ENCODE measurements at regions not wholly inside any gene's neighbourhood (a gene's known extent, or its start where the extent isn't known, plus 50 kb on each side); places are given as distances from the start of the nearest gene placed in this dataset.

DNA sequence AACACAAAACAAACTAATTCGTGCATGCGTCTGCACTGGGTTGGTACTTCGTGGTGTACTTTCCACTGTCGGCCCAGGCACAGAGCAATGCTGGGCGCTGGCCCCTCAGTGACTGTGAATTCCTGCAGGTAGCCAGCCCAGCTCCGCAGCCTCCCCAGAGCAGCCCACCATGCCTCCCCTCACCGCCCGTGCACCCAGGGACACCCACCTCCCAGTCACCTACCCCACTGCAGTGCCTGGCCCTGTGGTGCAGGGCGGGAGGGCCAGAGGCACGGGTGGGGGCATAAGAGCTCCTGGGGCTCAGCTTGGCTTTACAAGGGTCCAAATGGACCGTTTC, 93.1 kb upstream of the ZNF507 start:
- H3K36me3 ChIP-seq (ENCODE audit: insufficient read depth, low read length), result no peaks in the 10 kb centered on the region
- H3K79me2 ChIP-seq (ENCODE audit: control insufficient read depth, insufficient read depth, low read length, unreplicated experiment), result no peaks in the 10 kb centered on the region
- no peak overlapping the region for H3K27ac ChIP-seq (ENCODE audit: low read depth, low read length)
- H2AFZ ChIP-seq (ENCODE audit: low read length, unreplicated experiment), result no peak overlapping the region
- H3K4me1 ChIP-seq (ENCODE audit: control insufficient read depth, insufficient read depth, low read length, unreplicated experiment), result no peaks in the 10 kb centered on the region
- no peak overlapping the region for H3K4me3 ChIP-seq (ENCODE audit: low read depth, low read length)
- no peaks in the 10 kb centered on the region for H3K27me3 ChIP-seq (ENCODE audit: insufficient read depth, low read length)

DNA sequence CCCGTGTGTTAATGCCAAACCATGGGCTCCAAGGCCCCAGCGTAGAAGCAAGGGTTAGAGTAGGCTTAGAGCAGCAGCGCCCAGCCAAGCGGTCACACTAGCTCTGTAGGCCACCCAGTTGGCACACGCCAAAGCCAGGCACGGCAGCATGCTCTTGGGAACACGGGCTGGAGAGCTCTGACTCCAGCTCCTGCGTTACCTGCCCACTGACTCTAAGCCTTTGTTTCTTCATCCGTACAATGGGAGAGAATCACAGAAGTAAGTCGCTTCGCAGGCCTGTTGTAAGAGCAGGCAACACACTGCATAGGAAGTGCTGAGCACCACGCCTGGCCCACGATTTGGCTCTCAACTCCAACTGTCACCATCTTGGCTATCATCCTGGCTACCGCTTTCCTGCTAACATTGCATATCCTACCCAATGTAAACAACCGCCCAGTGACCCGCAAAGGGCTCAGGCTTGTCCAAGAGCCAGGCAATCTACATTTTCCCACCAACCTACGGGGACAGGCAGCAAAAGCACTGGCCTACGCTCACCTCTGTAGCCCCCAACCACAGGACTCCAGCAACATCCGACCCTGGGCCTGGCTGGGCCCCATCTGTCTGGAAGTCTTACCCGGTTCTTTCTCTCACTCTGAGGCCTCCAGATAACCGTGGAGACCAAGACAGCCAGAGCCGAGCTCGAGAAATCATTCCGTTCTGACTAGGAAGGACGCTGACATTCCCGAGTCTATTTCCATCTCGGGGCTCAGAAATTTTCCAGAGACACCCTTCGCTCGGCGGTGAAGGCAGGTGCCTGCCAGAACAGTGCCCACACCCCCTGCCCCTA, 91.5 kb upstream of the ZNF507 start:
- no peaks in the 10 kb centered on the region for H3K4me1 ChIP-seq (ENCODE audit: control insufficient read depth, insufficient read depth, low read length, unreplicated experiment)
- H2AFZ ChIP-seq (ENCODE audit: low read length, unreplicated experiment), result no peak overlapping the region
- H3K36me3 ChIP-seq (ENCODE audit: insufficient read depth, low read length), result no peaks in the 10 kb centered on the region
- no peaks in the 10 kb centered on the region for H3K27me3 ChIP-seq (ENCODE audit: insufficient read depth, low read length)
- H3K27ac ChIP-seq (ENCODE audit: low read depth, low read length), result no peak overlapping the region
- no peak overlapping the region for H3K4me3 ChIP-seq (ENCODE audit: low read depth, low read length)
- H3K79me2 ChIP-seq (ENCODE audit: control insufficient read depth, insufficient read depth, low read length, unreplicated experiment), result no peaks in the 10 kb centered on the region

DNA sequence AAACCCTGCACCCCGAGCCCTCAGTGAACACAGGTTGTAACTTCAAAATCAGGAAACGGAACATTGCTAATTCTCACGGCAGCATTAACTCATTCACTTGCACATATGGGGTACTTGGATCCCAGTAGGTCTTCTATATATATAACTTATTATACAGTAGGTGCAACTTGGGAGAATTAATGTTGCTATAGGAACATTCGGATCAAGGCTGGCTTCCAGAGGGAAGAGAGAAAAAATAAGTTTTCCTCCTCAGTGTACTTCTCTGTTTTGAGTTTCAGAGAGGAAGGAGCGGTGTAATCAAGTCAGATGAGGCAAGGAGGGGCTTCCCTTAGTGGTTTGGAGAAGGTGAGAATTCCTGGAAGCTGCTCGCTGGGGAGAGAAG, 90.9 kb upstream of the ZNF507 start:
- Histone ChIP-seq H2AFZ (ENCODE audit: low read length, unreplicated experiment) (no peak overlapping the region), H3K36me3 (ENCODE audit: insufficient read depth, low read length) (no peaks in the 10 kb centered on the region), H3K4me1 (ENCODE audit: control insufficient read depth, insufficient read depth, low read length, unreplicated experiment) (no peaks in the 10 kb centered on the region), H3K4me3 (ENCODE audit: low read depth, low read length) (no peak overlapping the region), H3K27me3 (ENCODE audit: insufficient read depth, low read length) (no peaks in the 10 kb centered on the region), H3K27ac (ENCODE audit: low read depth, low read length) (no peak overlapping the region), H3K79me2 (ENCODE audit: control insufficient read depth, insufficient read depth, low read length, unreplicated experiment) (no peaks in the 10 kb centered on the region)

GRCh38 chr19:32255536-32256295, 89.7 kb upstream of the ZNF507 start:
- no peak overlapping the region for H3K27ac ChIP-seq (ENCODE audit: low read depth, low read length)
- no peaks in the 10 kb centered on the region for H3K79me2 ChIP-seq (ENCODE audit: control insufficient read depth, insufficient read depth, low read length, unreplicated experiment)
- no peaks in the 10 kb centered on the region for H3K4me1 ChIP-seq (ENCODE audit: control insufficient read depth, insufficient read depth, low read length, unreplicated experiment)
- no peaks in the 10 kb centered on the region for H3K27me3 ChIP-seq (ENCODE audit: insufficient read depth, low read length)
- no peaks in the 10 kb centered on the region for H3K36me3 ChIP-seq (ENCODE audit: insufficient read depth, low read length)
- no peak overlapping the region for H2AFZ ChIP-seq (ENCODE audit: low read length, unreplicated experiment)
- H3K4me3 ChIP-seq (ENCODE audit: low read depth, low read length), result no peak overlapping the region

- no peaks in the 10 kb centered on the region for H3K79me2 ChIP-seq (ENCODE audit: control insufficient read depth, insufficient read depth, low read length, unreplicated experiment)
- no peak overlapping the region for H3K4me3 ChIP-seq (ENCODE audit: low read depth, low read length)
- no peaks in the 10 kb centered on the region for H3K27me3 ChIP-seq (ENCODE audit: insufficient read depth, low read length)
- no peak overlapping the region for H3K27ac ChIP-seq (ENCODE audit: low read depth, low read length)
- no peak overlapping the region for H2AFZ ChIP-seq (ENCODE audit: low read length, unreplicated experiment)
- no peaks in the 10 kb centered on the region for H3K36me3 ChIP-seq (ENCODE audit: insufficient read depth, low read length)
- no peaks in the 10 kb centered on the region for H3K4me1 ChIP-seq (ENCODE audit: control insufficient read depth, insufficient read depth, low read length, unreplicated experiment)
Observed at GRCh38 chr19:32256341-32256975, 89.0 kb upstream of the ZNF507 start.

GRCh38 chr19:32257326-32258073, 87.9 kb upstream of the ZNF507 start:
- no peaks in the 10 kb centered on the region for H3K79me2 ChIP-seq (ENCODE audit: control insufficient read depth, insufficient read depth, low read length, unreplicated experiment)

DNA sequence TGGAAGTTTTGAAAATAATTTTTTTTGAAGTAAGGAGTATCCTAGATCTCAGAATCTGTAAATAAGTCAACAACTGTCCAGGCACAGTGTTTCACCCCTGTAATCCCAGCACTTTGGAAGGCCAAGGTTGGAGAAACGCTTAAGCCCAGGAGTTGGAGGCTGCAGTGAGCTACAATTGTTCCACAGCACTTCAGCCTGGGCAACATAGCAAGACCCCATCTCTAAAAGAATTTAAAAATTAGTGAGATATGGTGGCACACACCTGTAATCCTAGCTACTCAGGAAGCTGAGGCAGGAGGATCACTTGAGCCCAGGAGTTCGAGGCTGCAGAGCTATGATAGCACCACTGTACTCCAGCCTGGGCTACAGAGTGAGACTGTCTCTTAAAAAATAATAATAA, 87.2 kb upstream of the ZNF507 start:
- H3K27ac ChIP-seq (ENCODE audit: low read depth, low read length), result no peak overlapping the region
- H3K4me3 ChIP-seq (ENCODE audit: low read depth, low read length), result no peak overlapping the region
- H3K27me3 ChIP-seq (ENCODE audit: insufficient read depth, low read length), result no peaks in the 10 kb centered on the region
- no peaks in the 10 kb centered on the region for H3K79me2 ChIP-seq (ENCODE audit: control insufficient read depth, insufficient read depth, low read length, unreplicated experiment)
- H3K36me3 ChIP-seq (ENCODE audit: insufficient read depth, low read length), result no peaks in the 10 kb centered on the region
- H2AFZ ChIP-seq (ENCODE audit: low read length, unreplicated experiment), result no peak overlapping the region
- H3K4me1 ChIP-seq (ENCODE audit: control insufficient read depth, insufficient read depth, low read length, unreplicated experiment), result no peaks in the 10 kb centered on the region

More at GRCh38 chr19:32257326-32258073, 87.9 kb upstream of the ZNF507 start:
- Histone ChIP-seq H3K4me3 (ENCODE audit: low read depth, low read length) (no peak overlapping the region), H3K4me1 (ENCODE audit: control insufficient read depth, insufficient read depth, low read length, unreplicated experiment) (no peaks in the 10 kb centered on the region), H3K27ac (ENCODE audit: low read depth, low read length) (no peak overlapping the region), H2AFZ (ENCODE audit: low read length, unreplicated experiment) (no peak overlapping the region), H3K36me3 (ENCODE audit: insufficient read depth, low read length) (no peaks in the 10 kb centered on the region), H3K27me3 (ENCODE audit: insufficient read depth, low read length) (no peaks in the 10 kb centered on the region)

- no peak overlapping the region for H2AFZ ChIP-seq (ENCODE audit: low read length, unreplicated experiment)
- no peak overlapping the region for H3K4me3 ChIP-seq (ENCODE audit: low read depth, low read length)
- H3K4me1 ChIP-seq (ENCODE audit: control insufficient read depth, insufficient read depth, low read length, unreplicated experiment), result no peaks in the 10 kb centered on the region
- H3K79me2 ChIP-seq (ENCODE audit: control insufficient read depth, insufficient read depth, low read length, unreplicated experiment), result no peaks in the 10 kb centered on the region
- H3K27ac ChIP-seq (ENCODE audit: low read depth, low read length), result no peak overlapping the region
- no peaks in the 10 kb centered on the region for H3K36me3 ChIP-seq (ENCODE audit: insufficient read depth, low read length)
- H3K27me3 ChIP-seq (ENCODE audit: insufficient read depth, low read length), result 0 out of 2 replicates have a peak, but pooled peaks cover 5% of the 10 kb centered on the region
Observed at GRCh38 chr19:32264568-32264967, 80.8 kb upstream of the ZNF507 start.

GRCh38 chr19:32265995-32266394, 79.4 kb upstream of the ZNF507 start:
- Histone ChIP-seq H3K4me3 (ENCODE audit: low read depth, low read length) (no peak overlapping the region), H3K36me3 (ENCODE audit: insufficient read depth, low read length) (no peaks in the 10 kb centered on the region), H3K4me1 (ENCODE audit: control insufficient read depth, insufficient read depth, low read length, unreplicated experiment) (no peaks in the 10 kb centered on the region), H3K27me3 (ENCODE audit: insufficient read depth, low read length) (peaks cover 8% of the 10 kb centered on the region; the same call in 1 of the 2 replicates), H2AFZ (ENCODE audit: low read length, unreplicated experiment) (no peak overlapping the region), H3K27ac (ENCODE audit: low read depth, low read length) (no peak overlapping the region), H3K79me2 (ENCODE audit: control insufficient read depth, insufficient read depth, low read length, unreplicated experiment) (no peaks in the 10 kb centered on the region)

DNA sequence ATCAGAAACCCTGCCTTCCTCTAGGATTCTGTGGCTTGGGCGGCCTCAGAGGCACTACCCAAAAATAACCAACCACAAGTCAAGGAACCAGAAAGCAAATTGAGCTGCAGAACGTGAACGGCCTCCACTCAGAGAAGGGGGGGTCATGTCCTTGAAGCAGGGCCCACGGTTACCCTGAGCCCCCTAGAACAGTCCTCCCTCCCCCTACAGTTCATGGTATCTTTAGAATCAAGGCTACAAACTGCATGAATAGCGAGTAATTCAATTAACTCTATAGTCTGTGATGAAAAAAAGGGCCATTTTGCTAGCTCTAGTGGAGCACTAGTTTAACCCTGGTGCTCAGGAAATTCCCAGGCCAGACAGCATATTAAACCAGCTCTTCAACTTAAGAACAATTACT, 79.0 kb upstream of the ZNF507 start:
- Histone ChIP-seq H2AFZ (ENCODE audit: low read length, unreplicated experiment) (no peak overlapping the region), H3K4me3 (ENCODE audit: low read depth, low read length) (no peak overlapping the region), H3K27ac (ENCODE audit: low read depth, low read length) (no peak overlapping the region)

More for the DNA sequence above, 79.0 kb upstream of the ZNF507 start:
- Histone ChIP-seq H3K27me3 (ENCODE audit: insufficient read depth, low read length) (peaks cover 10% of the 10 kb centered on the region; the same call in 1 of the 2 replicates), H3K36me3 (ENCODE audit: insufficient read depth, low read length) (no peaks in the 10 kb centered on the region), H3K79me2 (ENCODE audit: control insufficient read depth, insufficient read depth, low read length, unreplicated experiment) (no peaks in the 10 kb centered on the region), H3K4me1 (ENCODE audit: control insufficient read depth, insufficient read depth, low read length, unreplicated experiment) (no peaks in the 10 kb centered on the region)

All from ACC112 (cell line).